Heart left ventricle (tissue), 16 donors: ENCODE measurements at regions not wholly inside any gene's neighbourhood (a gene's known extent, or its start where the extent isn't known, plus 50 kb on each side); places are given as distances from the start of the nearest gene placed in this dataset.

Experiments
- ATAC-seq, 4 donors: fragments of 200-7000 bp; cut with Tn5 transposase; one replicate each; pipeline ENCODE4 v1.9.1; 2020 to 2022; ENCODE audit warnings: moderate library complexity in 4 of 4, mild to moderate bottlenecking in 3 of 4, moderate number of reproducible peaks in 1 of 4
- DNase-seq, 5 donors: peaks; one replicate each; pipeline ENCODE4 v3.0.0-alpha.2; 2020
- H3K27ac ChIP-seq, 12 donors: fragments of 200-600 bp; sonication (generic) in 4 of 12; one replicate each; pipeline versions ENCODE4 v1.5.0 to v1.8.0; 2016 to 2022; ENCODE audit warnings: mild to moderate bottlenecking in 2 of 12
- H3K27me3 ChIP-seq, 9 donors: fragments of 200-600 bp; sonication (generic) in 2 of 9; one replicate each; pipeline versions ENCODE4 v1.5.1 to v1.8.0; 2016 to 2022; ENCODE audit warnings: mild to moderate bottlenecking in 3 of 9
- H3K36me3 ChIP-seq, 9 donors: fragments of 200-600 bp; sonication (generic) in 2 of 9; one replicate each; pipeline versions ENCODE4 v1.5.0 to v1.8.0; 2018 to 2022; ENCODE audit warnings: mild to moderate bottlenecking in 2 of 9
- H3K4me1 ChIP-seq, 12 donors: fragments of 200-600 bp; sonication (generic) in 4 of 12; one replicate each; pipeline versions ENCODE4 v1.5.0 to v1.8.0; 2016 to 2022; ENCODE audit warnings: mild to moderate bottlenecking in 3 of 12
- H3K4me3 ChIP-seq, 12 donors: fragments of 200-600 bp; sonication (generic) in 4 of 12; one replicate each; pipeline versions ENCODE4 v1.5.0 to v1.8.0; 2017 to 2022; ENCODE audit warnings: mild to moderate bottlenecking in 9 of 12, moderate library complexity in 4 of 12
- H3K9me3 ChIP-seq, 12 donors: fragments of 200-600 bp; sonication (generic) in 4 of 12; one replicate each; pipeline versions ENCODE4 v1.5.0 to v1.8.0; 2016 to 2022; ENCODE audit warnings: mild to moderate bottlenecking in 1 of 12
- POLR2A ChIP-seq, 2 donors: fragments of 450-650 bp; IDR thresholded peaks; one replicate each; pipeline ENCODE4 v1.6.1; 2017; ENCODE audit warnings: antibody characterized with exemption in 2 of 2, mild to moderate bottlenecking in 2 of 2, moderate library complexity in 2 of 2
- WGBS, 4 donors: extraction: QIAGEN DNeasy Blood & Tissue Kit in 2 of 4; methylation state at CpG; one replicate each; pipeline versions ENCODE4 v1.1.5 to v1.1.7; 2013 to 2018; 5-methylcytosine and 5-hydroxymethylcytosine counted together
- intact Hi-C, 10 donors: fragments of 100-400 bp; cut with DNase I; formaldehyde crosslinking; loops; one replicate each; pipeline versions ENCODE4 v1.11.1 to v1.14.2; 2022
- TF ChIP-seq, protein P1 (sequence below), 12 donors: fragments of 200-600 bp; sonication (generic) in 4 of 12; IDR thresholded peaks; one replicate each; pipeline versions ENCODE4 v1.5.0 to v1.8.0; 2018 to 2022; ENCODE audit warnings: antibody characterized with exemption in 12 of 12, mild to moderate bottlenecking in 5 of 12
- donor health status: ischemic (EF 13 %, LVEDD 7.1; RV severe dilation, severe dysfunction).
- donor health status: healthy with polysubstance abuse.
- donor health status: DM: no; HTN: yes; CAD: no.
- donor health status: DM: no; HTN: no; CAD: no.
- donor health status: ischemic (EF 25% LVEDD 6.9; RV normal size, moderate dysfunction).
- donor health status: ischemic (EF 25% LVEDD 5.7; RV mildly dilated, moderate dysfunction).
- donor health status: healthy.
- donor health status: DM: yes; HTN: yes; CAD: no.
- donor health status: ischemic (EF 35%, LVEDD 5.7; RV mildly dilated, moderate dysfunction).
- donor health status: nonischemic (EF 11% LVEDD 7.7; RV severe dilation, severe dysfunction).
- donor health status: DM: yes; HTN: yes; CAD: no.
- donor health status: PGD.
- donor health status: ischemic (EF 29% LVEDD 5.4; RV normal size, mild dysfunction).
- donor health status: nonischemic (EF 23%, LVEDD 6.1; RV moderate dilation, normal function).

DNA sequence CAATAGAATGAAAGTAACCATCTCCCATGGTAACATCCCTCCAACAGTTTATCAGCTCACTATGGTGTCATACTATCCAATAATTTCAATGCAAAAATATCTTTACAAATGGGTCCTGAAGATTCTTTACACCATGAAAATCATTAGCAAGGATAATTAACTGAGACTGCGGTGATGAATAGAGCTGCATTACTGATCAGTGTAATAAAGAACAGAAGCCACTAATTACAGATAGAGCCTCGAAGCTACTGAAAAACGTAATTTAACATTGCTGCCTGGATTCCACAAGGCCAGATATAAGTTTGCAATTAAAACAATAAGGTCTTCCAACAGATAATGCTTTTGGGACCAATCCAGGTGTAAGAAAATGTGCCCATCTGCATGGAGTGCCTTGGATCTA, 1245.8 kb upstream of the SLC39A10 start:
- Histone ChIP-seq H3K4me1 (no peaks in the 10 kb centered on the region), H3K27ac (no peak overlapping the region), H3K27me3 (no peaks in the 10 kb centered on the region), H3K4me3 (no peak overlapping the region), H3K9me3 (no peaks in the 10 kb centered on the region), H3K36me3 (no peaks in the 10 kb centered on the region)
- 70 to 78% (median 75%) methylated on average over 3 of the region's 3 CpGs for WGBS, 4 donors
- no peak for DNase-seq
- ATAC-seq: no peak
- TF ChIP-seq POLR2A (IDR thresholded peaks at IDR 0.05): no peak
- intact Hi-C loops: no loop called here

GRCh38 chr2:194395818-194396217, 1261.2 kb upstream of the SLC39A10 start:
- intact Hi-C loops: no loop called here
- TF ChIP-seq, protein P1, sequence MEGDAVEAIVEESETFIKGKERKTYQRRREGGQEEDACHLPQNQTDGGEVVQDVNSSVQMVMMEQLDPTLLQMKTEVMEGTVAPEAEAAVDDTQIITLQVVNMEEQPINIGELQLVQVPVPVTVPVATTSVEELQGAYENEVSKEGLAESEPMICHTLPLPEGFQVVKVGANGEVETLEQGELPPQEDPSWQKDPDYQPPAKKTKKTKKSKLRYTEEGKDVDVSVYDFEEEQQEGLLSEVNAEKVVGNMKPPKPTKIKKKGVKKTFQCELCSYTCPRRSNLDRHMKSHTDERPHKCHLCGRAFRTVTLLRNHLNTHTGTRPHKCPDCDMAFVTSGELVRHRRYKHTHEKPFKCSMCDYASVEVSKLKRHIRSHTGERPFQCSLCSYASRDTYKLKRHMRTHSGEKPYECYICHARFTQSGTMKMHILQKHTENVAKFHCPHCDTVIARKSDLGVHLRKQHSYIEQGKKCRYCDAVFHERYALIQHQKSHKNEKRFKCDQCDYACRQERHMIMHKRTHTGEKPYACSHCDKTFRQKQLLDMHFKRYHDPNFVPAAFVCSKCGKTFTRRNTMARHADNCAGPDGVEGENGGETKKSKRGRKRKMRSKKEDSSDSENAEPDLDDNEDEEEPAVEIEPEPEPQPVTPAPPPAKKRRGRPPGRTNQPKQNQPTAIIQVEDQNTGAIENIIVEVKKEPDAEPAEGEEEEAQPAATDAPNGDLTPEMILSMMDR (IDR thresholded peaks at IDR 0.05): no peak
- TF ChIP-seq POLR2A (IDR thresholded peaks at IDR 0.05): no peak
- Histone ChIP-seq H3K27ac (no peak overlapping the region), H3K4me3 (no peak overlapping the region), H3K4me1 (no peaks in the 10 kb centered on the region), H3K27me3 (no peaks in the 10 kb centered on the region), H3K9me3 (peaks cover 0 to 5% (median 0%) of the 10 kb centered on the region in 12 donors), H3K36me3 (no peaks in the 10 kb centered on the region)
- DNase-seq (no peak), ATAC-seq (no peak)
- WGBS, 4 donors: 69 to 74% (median 72%) methylated on average over 3 of the region's 3 CpGs

- no peak for DNase-seq
- 56 to 66% (median 58%) methylated on average over 1 of the region's 1 CpG for WGBS, 4 donors
- Histone ChIP-seq H3K9me3 (peaks cover 0 to 25% (median 1%) of the 10 kb centered on the region in 12 donors), H3K27ac (no peak overlapping the region), H3K36me3 (no peaks in the 10 kb centered on the region), H3K4me1 (no peaks in the 10 kb centered on the region), H3K4me3 (no peak overlapping the region), H3K27me3 (no peaks in the 10 kb centered on the region)
- ATAC-seq: no peak
- TF ChIP-seq, protein P1 (IDR thresholded peaks at IDR 0.05): no peak
- no peak for TF ChIP-seq POLR2A (IDR thresholded peaks at IDR 0.05)
- intact Hi-C loops: no loop called here
Observed at GRCh38 chr2:194385376-194385775, 1271.7 kb upstream of the SLC39A10 start.

- H3K36me3 ChIP-seq: no peaks in the 10 kb centered on the region
- no peaks in the 10 kb centered on the region for H3K27me3 ChIP-seq
- peaks cover 0 to 25% (median 1%) of the 10 kb centered on the region in 12 donors for H3K9me3 ChIP-seq
- H3K4me1 ChIP-seq: no peaks in the 10 kb centered on the region
- no peak for TF ChIP-seq POLR2A (IDR thresholded peaks at IDR 0.05)
- TF ChIP-seq, protein P1 (IDR thresholded peaks at IDR 0.05): no peak
- WGBS, 4 donors: 14 to 18% (median 17%) methylated on average over 1 of the region's 1 CpG
- no peak overlapping the region for H3K27ac ChIP-seq
- intact Hi-C loops: no loop called here
- DNase-seq: no peak
- H3K4me3 ChIP-seq: no peak overlapping the region
- no peak for ATAC-seq
Observed at GRCh38 chr2:194383401-194383800, 1273.6 kb upstream of the SLC39A10 start.

DNA sequence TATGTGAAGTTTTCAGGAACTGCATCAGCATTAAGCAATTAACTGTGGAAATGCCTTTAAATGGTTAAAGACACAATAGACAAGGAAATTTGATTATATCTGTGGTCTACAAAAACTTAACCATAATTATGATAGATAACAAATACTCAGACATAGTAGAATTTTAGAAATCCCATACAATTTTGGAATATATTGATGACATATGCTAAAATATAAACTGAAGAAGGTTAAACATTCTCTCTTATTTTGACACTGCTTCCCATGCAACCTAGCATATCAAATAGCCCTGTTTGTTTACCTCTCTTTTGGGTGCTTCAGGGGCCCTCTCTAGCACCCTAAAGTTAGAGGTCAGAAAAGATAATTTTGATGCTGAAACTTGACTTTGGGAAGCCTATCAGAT, 1274.8 kb upstream of the SLC39A10 start:
- no peaks in the 10 kb centered on the region for H3K36me3 ChIP-seq
- intact Hi-C loops: no loop called here
- no peaks in the 10 kb centered on the region for H3K27me3 ChIP-seq
- DNase-seq: no peak
- ATAC-seq: no peak
- H3K27ac ChIP-seq: no peak overlapping the region
- peaks cover 0 to 25% (median 1%) of the 10 kb centered on the region in 12 donors for H3K9me3 ChIP-seq
- TF ChIP-seq POLR2A (IDR thresholded peaks at IDR 0.05): no peak
- TF ChIP-seq, protein P1 (IDR thresholded peaks at IDR 0.05): no peak
- H3K4me3 ChIP-seq: no peak overlapping the region
- H3K4me1 ChIP-seq: no peaks in the 10 kb centered on the region
